ENCODE measurements at regions not wholly inside any gene's neighbourhood (a gene's known extent, or its start where the extent isn't known, plus 50 kb on each side); places are given as distances from the start of the nearest gene placed in this dataset.
"Not testable (repeated sequence)": the region's sequence is repeated elsewhere in the genome, so short reads cannot be mapped to it uniquely, and the experiment has no call there.

DNA sequence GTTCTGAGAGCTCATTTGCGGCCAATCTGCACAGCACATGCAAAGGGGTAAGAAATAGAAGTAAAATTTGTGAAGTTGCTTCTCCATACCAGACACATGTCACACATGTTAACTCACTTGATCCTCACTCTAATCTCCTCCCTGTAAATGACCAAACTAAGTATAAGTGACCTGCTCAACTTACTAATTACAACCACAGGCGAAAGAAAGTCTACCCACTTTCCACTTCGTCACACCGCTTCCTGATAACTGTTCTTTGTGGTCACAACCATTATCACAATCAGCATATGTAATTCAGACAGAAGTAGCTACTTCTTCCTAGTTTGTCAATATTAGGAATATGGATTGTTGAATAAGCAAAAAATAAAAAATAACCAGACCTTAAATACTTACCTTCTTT, 293.7 kb upstream of the CLEC14A start:
- no peaks in the 10 kb centered on the region for H3K36me3 ChIP-seq
- no peak overlapping the region for H3K27ac ChIP-seq
- DNase-seq = no peak
- intact Hi-C loops (cut with DNase I) = no loop called here
- no peaks in the 10 kb centered on the region for H3K27me3 ChIP-seq
- H3K9me3 ChIP-seq = no peaks in the 10 kb centered on the region
- H3K4me1 ChIP-seq = no peaks in the 10 kb centered on the region
- no peak overlapping the region for H3K9ac ChIP-seq (ENCODE audit: low read depth in 2 of 2, low read length in 2 of 2)
- H3K4me3 ChIP-seq = no peak overlapping the region
- TF ChIP-seq, protein P1, sequence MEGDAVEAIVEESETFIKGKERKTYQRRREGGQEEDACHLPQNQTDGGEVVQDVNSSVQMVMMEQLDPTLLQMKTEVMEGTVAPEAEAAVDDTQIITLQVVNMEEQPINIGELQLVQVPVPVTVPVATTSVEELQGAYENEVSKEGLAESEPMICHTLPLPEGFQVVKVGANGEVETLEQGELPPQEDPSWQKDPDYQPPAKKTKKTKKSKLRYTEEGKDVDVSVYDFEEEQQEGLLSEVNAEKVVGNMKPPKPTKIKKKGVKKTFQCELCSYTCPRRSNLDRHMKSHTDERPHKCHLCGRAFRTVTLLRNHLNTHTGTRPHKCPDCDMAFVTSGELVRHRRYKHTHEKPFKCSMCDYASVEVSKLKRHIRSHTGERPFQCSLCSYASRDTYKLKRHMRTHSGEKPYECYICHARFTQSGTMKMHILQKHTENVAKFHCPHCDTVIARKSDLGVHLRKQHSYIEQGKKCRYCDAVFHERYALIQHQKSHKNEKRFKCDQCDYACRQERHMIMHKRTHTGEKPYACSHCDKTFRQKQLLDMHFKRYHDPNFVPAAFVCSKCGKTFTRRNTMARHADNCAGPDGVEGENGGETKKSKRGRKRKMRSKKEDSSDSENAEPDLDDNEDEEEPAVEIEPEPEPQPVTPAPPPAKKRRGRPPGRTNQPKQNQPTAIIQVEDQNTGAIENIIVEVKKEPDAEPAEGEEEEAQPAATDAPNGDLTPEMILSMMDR (IDR thresholded peaks at IDR 0.05) = no peak

DNA sequence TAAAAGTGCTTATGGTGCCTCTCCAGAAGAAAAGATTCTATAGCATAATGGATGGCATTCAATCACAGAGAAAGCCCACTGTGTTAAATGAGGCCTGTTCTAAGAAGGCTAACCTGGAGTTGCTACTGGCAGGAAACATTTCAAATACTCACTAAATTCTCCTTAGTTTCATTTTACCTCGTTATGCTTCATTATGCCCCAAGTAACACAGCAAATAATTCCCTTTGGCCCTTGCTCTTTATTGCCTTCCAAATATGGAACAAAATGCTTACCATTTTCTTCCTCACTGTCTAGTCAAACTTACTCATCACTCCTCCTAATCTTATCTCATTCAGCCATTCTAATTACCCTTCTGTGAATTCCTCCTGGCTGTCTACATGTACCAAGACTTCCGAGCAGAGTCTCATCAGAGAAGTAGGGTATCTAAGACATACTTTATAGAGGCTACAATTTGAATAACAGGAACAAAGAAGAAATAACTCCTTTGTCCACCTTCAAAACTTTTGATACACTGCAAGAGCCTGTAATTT, 292.1 kb upstream of the CLEC14A start:
- Histone ChIP-seq H3K4me1 (no peaks in the 10 kb centered on the region), H3K27me3 (no peaks in the 10 kb centered on the region), H3K4me3 (no peak overlapping the region), H3K9me3 (no peaks in the 10 kb centered on the region), H3K27ac (no peak overlapping the region), H3K9ac (ENCODE audit: low read depth in 2 of 2, low read length in 2 of 2) (no peak overlapping the region), H3K36me3 (no peaks in the 10 kb centered on the region)
- intact Hi-C loops (cut with DNase I) = no loop called here
- TF ChIP-seq, protein P1 (IDR thresholded peaks at IDR 0.05) = no peak
- DNase-seq = no peak

DNA sequence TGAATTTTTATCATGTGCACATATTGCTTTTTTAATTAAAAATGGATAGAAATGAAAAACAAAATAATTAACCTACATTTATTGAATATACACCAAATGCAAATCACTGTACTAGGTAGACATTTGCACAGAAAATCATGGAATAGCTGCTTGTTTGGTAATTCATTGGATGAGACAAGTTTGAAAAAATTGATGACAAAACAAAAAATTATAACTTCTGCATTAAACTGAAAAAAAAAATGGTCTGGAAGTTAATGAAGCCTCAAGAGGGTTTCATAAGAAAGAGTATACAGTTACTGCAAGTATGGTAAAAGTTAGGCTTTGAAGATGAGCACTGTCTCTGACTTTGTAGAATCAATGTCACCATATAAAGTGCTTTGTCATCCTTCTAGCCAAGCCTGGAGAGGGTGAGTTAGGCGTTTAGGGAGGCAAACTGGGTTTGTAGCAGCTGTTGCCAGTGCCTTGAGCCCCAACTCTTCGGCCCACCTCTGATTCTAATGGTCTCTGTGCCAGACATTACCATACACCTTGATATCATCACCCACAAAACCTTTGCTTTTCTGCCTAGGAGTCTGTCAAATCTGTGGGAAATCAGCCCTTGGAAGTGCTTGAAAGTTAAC, 291.1 kb upstream of the CLEC14A start:
- Histone ChIP-seq H3K27me3 (no peaks in the 10 kb centered on the region), H3K9ac (ENCODE audit: low read depth in 2 of 2, low read length in 2 of 2) (no peak overlapping the region), H3K27ac (no peak overlapping the region), H3K4me1 (no peaks in the 10 kb centered on the region), H3K4me3 (no peak overlapping the region), H3K36me3 (no peaks in the 10 kb centered on the region), H3K9me3 (no peaks in the 10 kb centered on the region)
- DNase-seq = no peak
- intact Hi-C loops (cut with DNase I) = no loop called here
- TF ChIP-seq, protein P1 (IDR thresholded peaks at IDR 0.05) = no peak

DNA sequence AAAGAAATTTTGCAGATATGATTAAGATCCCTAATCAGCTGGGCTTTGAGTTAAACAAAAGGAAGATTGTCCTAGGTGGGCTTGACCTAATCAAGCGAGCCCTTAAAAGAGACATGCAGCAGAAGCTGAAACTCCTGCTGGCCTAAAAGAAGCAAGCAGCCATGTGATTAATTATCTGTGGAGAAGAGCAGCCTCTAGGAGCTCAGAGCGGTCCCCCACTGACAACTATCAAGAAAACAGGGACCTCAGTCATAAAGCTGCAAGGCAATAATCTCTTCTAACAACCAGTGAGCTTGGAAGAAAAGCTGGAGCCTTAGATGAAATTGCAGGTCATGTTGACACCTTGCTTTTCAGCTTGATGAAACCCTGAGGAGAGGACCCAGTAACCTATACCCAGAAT, 288.9 kb upstream of the CLEC14A start:
- DNase-seq = no peak

DNA sequence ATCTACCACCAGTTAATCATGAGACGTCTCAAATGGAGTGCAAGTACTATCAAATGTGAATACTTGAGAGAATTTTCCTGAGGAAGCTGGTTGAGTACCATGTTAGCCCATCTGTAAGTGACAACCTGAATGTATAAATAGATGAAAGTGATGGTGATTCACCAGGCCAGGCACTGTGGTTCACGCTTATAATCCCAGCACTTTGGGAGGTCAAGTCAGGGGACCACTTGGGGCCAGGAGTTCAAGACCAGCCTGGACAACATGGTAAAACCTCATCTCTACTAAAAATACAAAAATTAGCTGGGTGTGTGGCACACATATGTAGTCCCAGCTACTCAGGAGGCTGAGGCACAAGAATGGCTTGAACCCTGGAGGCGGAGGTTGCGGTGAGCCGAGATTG, 288.0 kb upstream of the CLEC14A start:
- H3K36me3 ChIP-seq; intact Hi-C loops (cut with DNase I); H3K9ac ChIP-seq (ENCODE audit: low read depth in 2 of 2, low read length in 2 of 2); H3K27me3 ChIP-seq; H3K27ac ChIP-seq; H3K4me1 ChIP-seq; H3K4me3 ChIP-seq; H3K9me3 ChIP-seq; DNase-seq: not testable (repeated sequence)

More for the DNA sequence above, 288.9 kb upstream of the CLEC14A start:
- H3K36me3 ChIP-seq = no peaks in the 10 kb centered on the region
- no peaks in the 10 kb centered on the region for H3K27me3 ChIP-seq
- intact Hi-C loops (cut with DNase I) = no loop called here
- no peak overlapping the region for H3K27ac ChIP-seq
- no peak overlapping the region for H3K4me3 ChIP-seq
- TF ChIP-seq, protein P1 (IDR thresholded peaks at IDR 0.05) = no peak
- no peaks in the 10 kb centered on the region for H3K4me1 ChIP-seq
- H3K9me3 ChIP-seq = no peaks in the 10 kb centered on the region
- H3K9ac ChIP-seq (ENCODE audit: low read depth in 2 of 2, low read length in 2 of 2) = no peak overlapping the region

DNA sequence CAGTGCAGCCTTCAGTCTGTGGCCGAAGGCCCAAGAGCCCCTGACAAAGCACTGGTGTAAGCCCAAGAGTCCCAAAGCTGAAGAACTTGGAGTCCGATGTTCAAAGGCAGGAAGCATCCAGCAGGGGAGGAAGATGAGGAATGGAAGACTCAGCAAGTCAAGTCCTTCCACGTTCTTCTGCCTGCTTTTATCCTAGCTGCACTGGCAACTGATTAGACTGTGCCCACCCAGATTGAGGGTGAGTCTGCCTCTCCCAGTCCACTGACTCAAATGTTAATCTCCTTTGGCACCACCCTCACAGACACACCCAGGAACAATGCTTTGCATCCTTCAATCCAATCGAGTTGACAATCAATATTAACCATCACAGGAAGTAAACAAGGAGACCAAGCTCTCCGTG, 282.2 kb upstream of the CLEC14A start:
- DNase-seq; H3K4me1 ChIP-seq; intact Hi-C loops (cut with DNase I); H3K27me3 ChIP-seq; H3K4me3 ChIP-seq; H3K9ac ChIP-seq (ENCODE audit: low read depth in 2 of 2, low read length in 2 of 2); H3K36me3 ChIP-seq; H3K9me3 ChIP-seq; H3K27ac ChIP-seq: not testable (repeated sequence)
